ENCODE measurements at regions not wholly inside any gene's neighbourhood (a gene's known extent, or its start where the extent isn't known, plus 50 kb on each side); places are given as distances from the start of the nearest gene placed in this dataset.

- no peaks in the 10 kb centered on the region for H3K4me1 ChIP-seq (ENCODE audit: control insufficient read depth in 1 of 2, low read depth in 2 of 2)
- TF ChIP-seq CTCF (IDR thresholded peaks at IDR 0.05): no peak
- no peak overlapping the region for H3K4me3 ChIP-seq
- no peak overlapping the region for H3K27ac ChIP-seq
- ATAC-seq (ENCODE audit: insufficient number of reproducible peaks, low FRiP score, low read depth): no peak
- DNase-seq (ENCODE audit: low spot score): no peak
- H3K27me3 ChIP-seq (replicated peaks; ENCODE audit: insufficient read depth): no peaks in the 10 kb centered on the region
- H3K36me3 ChIP-seq: no peaks in the 10 kb centered on the region
- no peaks in the 10 kb centered on the region for H3K9me3 ChIP-seq
These were observed 547.7 kb downstream of the KCNT2 start for GRCh38 chr1:196060539-196060938.

- Histone ChIP-seq H3K4me1 (ENCODE audit: control insufficient read depth in 1 of 2, low read depth in 2 of 2) (no peaks in the 10 kb centered on the region), H3K9me3 (no peaks in the 10 kb centered on the region), H3K27me3 (replicated peaks; ENCODE audit: insufficient read depth) (no peaks in the 10 kb centered on the region), H3K36me3 (no peaks in the 10 kb centered on the region), H3K4me3 (no peak overlapping the region), H3K27ac (no peak overlapping the region)
- DNase-seq (ENCODE audit: low spot score) (no peak), ATAC-seq (ENCODE audit: insufficient number of reproducible peaks, low FRiP score, low read depth) (no peak)
- no peak for TF ChIP-seq CTCF (IDR thresholded peaks at IDR 0.05)
These were observed 549.0 kb downstream of the KCNT2 start for GRCh38 chr1:196059210-196059609.

GRCh38 chr1:196056966-196057365, 551.3 kb downstream of the KCNT2 start:
- Histone ChIP-seq H3K36me3 (no peaks in the 10 kb centered on the region), H3K4me3 (no peak overlapping the region), H3K27ac (no peak overlapping the region), H3K27me3 (replicated peaks; ENCODE audit: insufficient read depth) (no peaks in the 10 kb centered on the region), H3K4me1 (ENCODE audit: control insufficient read depth in 1 of 2, low read depth in 2 of 2) (no peaks in the 10 kb centered on the region), H3K9me3 (no peaks in the 10 kb centered on the region)
- DNase-seq (ENCODE audit: low spot score) (no peak), ATAC-seq (ENCODE audit: insufficient number of reproducible peaks, low FRiP score, low read depth) (no peak)
- TF ChIP-seq CTCF (IDR thresholded peaks at IDR 0.05): no peak

GRCh38 chr1:196049407-196049806, 558.8 kb downstream of the KCNT2 start:
- no peaks in the 10 kb centered on the region for H3K36me3 ChIP-seq
- no peak overlapping the region for H3K27ac ChIP-seq
- TF ChIP-seq CTCF (IDR thresholded peaks at IDR 0.05): no peak
- no peaks in the 10 kb centered on the region for H3K9me3 ChIP-seq
- ATAC-seq (ENCODE audit: insufficient number of reproducible peaks, low FRiP score, low read depth): no peak
- DNase-seq (ENCODE audit: low spot score): no peak
- H3K4me3 ChIP-seq: no peak overlapping the region
- H3K27me3 ChIP-seq (replicated peaks; ENCODE audit: insufficient read depth): no peaks in the 10 kb centered on the region
- H3K4me1 ChIP-seq (ENCODE audit: control insufficient read depth in 1 of 2, low read depth in 2 of 2): no peaks in the 10 kb centered on the region

- Histone ChIP-seq H3K27me3 (replicated peaks; ENCODE audit: insufficient read depth) (no peaks in the 10 kb centered on the region), H3K27ac (no peak overlapping the region), H3K9me3 (peaks cover 7% of the 10 kb centered on the region), H3K4me1 (ENCODE audit: control insufficient read depth in 1 of 2, low read depth in 2 of 2) (no peaks in the 10 kb centered on the region), H3K36me3 (no peaks in the 10 kb centered on the region), H3K4me3 (no peak overlapping the region)
- DNase-seq (ENCODE audit: low spot score) (no peak), ATAC-seq (ENCODE audit: insufficient number of reproducible peaks, low FRiP score, low read depth) (no peak)
- no peak for TF ChIP-seq CTCF (IDR thresholded peaks at IDR 0.05)
These were observed 565.0 kb downstream of the KCNT2 start for GRCh38 chr1:196043268-196043667.
